ENCODE measurements at regions not wholly inside any gene's neighbourhood (a gene's known extent, or its start where the extent isn't known, plus 50 kb on each side); places are given as distances from the start of the nearest gene placed in this dataset.

- no peak for TF ChIP-seq CTCF (IDR thresholded peaks at IDR 0.05; ENCODE audit: control insufficient read depth, insufficient read depth, low read depth, low read length, missing control alignments)
- no peak for DNase-seq (ENCODE audit: low read depth)
- no peak overlapping the region for H3K4me3 ChIP-seq (ENCODE audit: control insufficient read depth, low read depth, low read length)
These were observed 399.3 kb upstream of the CDH9 start for GRCh38 chr5:27437594-27438200.

GRCh38 chr5:27434335-27434734 is 395.9 kb upstream of the CDH9 start:
- no peak overlapping the region for H3K4me3 ChIP-seq (ENCODE audit: control insufficient read depth, low read depth, low read length)
- no peak for DNase-seq (ENCODE audit: low read depth)
- no peak for TF ChIP-seq CTCF (IDR thresholded peaks at IDR 0.05; ENCODE audit: control insufficient read depth, insufficient read depth, low read depth, low read length, missing control alignments)

- no peak for TF ChIP-seq CTCF (IDR thresholded peaks at IDR 0.05; ENCODE audit: control insufficient read depth, insufficient read depth, low read depth, low read length, missing control alignments)
- H3K4me3 ChIP-seq (ENCODE audit: control insufficient read depth, low read depth, low read length): no peak overlapping the region
- DNase-seq (ENCODE audit: low read depth): no peak
These were observed 375.7 kb upstream of the CDH9 start for GRCh38 chr5:27414099-27414498.

GRCh38 chr5:27412384-27412783 is 374.0 kb upstream of the CDH9 start:
- DNase-seq (ENCODE audit: low read depth): no peak
- TF ChIP-seq CTCF (IDR thresholded peaks at IDR 0.05; ENCODE audit: control insufficient read depth, insufficient read depth, low read depth, low read length, missing control alignments): no peak
- no peak overlapping the region for H3K4me3 ChIP-seq (ENCODE audit: control insufficient read depth, low read depth, low read length)

- no peak for DNase-seq (ENCODE audit: low read depth)
- H3K4me3 ChIP-seq (ENCODE audit: control insufficient read depth, low read depth, low read length): no peak overlapping the region
- TF ChIP-seq CTCF (IDR thresholded peaks at IDR 0.05; ENCODE audit: control insufficient read depth, insufficient read depth, low read depth, low read length, missing control alignments): no peak
These were observed 367.6 kb upstream of the CDH9 start for GRCh38 chr5:27406020-27406419.

GRCh38 chr5:27403243-27403882 is 365.0 kb upstream of the CDH9 start:
- no peak for DNase-seq (ENCODE audit: low read depth)
- no peak for TF ChIP-seq CTCF (IDR thresholded peaks at IDR 0.05; ENCODE audit: control insufficient read depth, insufficient read depth, low read depth, low read length, missing control alignments)
- H3K4me3 ChIP-seq (ENCODE audit: control insufficient read depth, low read depth, low read length): no peak overlapping the region

Data from AG09309 (cell line).